HEK293T (cell line): ENCODE measurements at regions not wholly inside any gene's neighbourhood (a gene's known extent, or its start where the extent isn't known, plus 50 kb on each side); places are given as distances from the start of the nearest gene placed in this dataset.

ENCODE experiments used
- BHLHE40 ChIP-seq: fragments of 450-650 bp; IDR thresholded peaks from 2 replicates; pipeline ENCODE4 v1.6.1; 2016; ENCODE audit warnings: mild to moderate bottlenecking, moderate library complexity, borderline replicate concordance
- FOXM1 ChIP-seq: fragments of 450-650 bp; IDR thresholded peaks from 2 replicates; pipeline ENCODE4 v1.6.1; 2017; ENCODE audit warnings: mild to moderate bottlenecking, borderline replicate concordance
- HDGF ChIP-seq: fragments of 450-650 bp; IDR thresholded peaks from 2 replicates; pipeline ENCODE4 v1.6.1; 2017; ENCODE audit warnings: antibody characterized with exemption, borderline replicate concordance
- PKNOX1 ChIP-seq: fragments of 450-650 bp; IDR thresholded peaks from 2 replicates; pipeline ENCODE4 v1.6.1; 2016
- SP1 ChIP-seq: fragments of 450-650 bp; IDR thresholded peaks from 2 replicates; pipeline ENCODE4 v1.6.1; 2017

- TF ChIP-seq PKNOX1, result no peak
- TF ChIP-seq BHLHE40, result no peak
- TF ChIP-seq SP1, result no peak
- TF ChIP-seq HDGF, result no peak
- no peak for TF ChIP-seq FOXM1
These were observed 229.5 kb downstream of the UBE3D start for GRCh38 chr6:82836022-82836575.
